Endothelial cell of umbilical vein (primary cell): ENCODE measurements at regions not wholly inside any gene's neighbourhood (a gene's known extent, or its start where the extent isn't known, plus 50 kb on each side); places are given as distances from the start of the nearest gene placed in this dataset.

ENCODE experiments used
- BruUV-seq: library from RNA; stranded (reverse); fragments of 400-500 nt; replicated peaks from 2 replicates; lab custom pipeline; 2021; lab: Mats Ljungman, UMichigan
- CTCF ChIA-PET: fragments of 300-600, 350-600 bp; sonication (Branson Sonifier 250); formaldehyde crosslinking; loops from one replicate; lab custom pipeline; 2021; ENCODE audit warnings: antibody characterized with exemption, inconsistent platforms; lab: Charles Lee
- POLR2A ChIA-PET: fragments of 300-600, 350-600 bp; sonication (Branson Sonifier 250); formaldehyde crosslinking; loops from one replicate; lab custom pipeline; 2021; ENCODE audit warnings: antibody characterized with exemption, inconsistent platforms; lab: Charles Lee
- DNase-seq: peaks from one replicate; pipeline ENCODE4 v3.0.0-alpha.2; 2011; ENCODE audit warnings: low read depth, low spot score
- FAIRE-seq: peaks from 2 replicates; lab custom pipeline; 2011; peaks lifted over from hg19 to GRCh38; lab: Jason Lieb, UNC
- H2AFZ ChIP-seq: 2 replicates; pipeline ENCODE4 v1.6.0; 2012; ENCODE audit warnings: low read depth, low read length, control low read depth, inconsistent platforms
- H3K27ac ChIP-seq: 2 replicates; pipeline ENCODE4 v1.5.1; 2011; ENCODE audit warnings: low read depth, mild to moderate bottlenecking, control low read depth, low read length, moderate library complexity; ENCODE audit not compliant: insufficient read depth
- H3K27me3 ChIP-seq, 2 experiments: 2 replicates each; pipeline versions ENCODE4 v1.6.0 to v1.6.1; 2011; ENCODE audit warnings: low read length in 2 of 2, mixed read lengths in 1 of 2; ENCODE audit not compliant: control insufficient read depth in 2 of 2, insufficient read depth in 2 of 2
- H3K36me3 ChIP-seq, 2 experiments: 2 replicates in 1 of 2; 3 replicates in 1 of 2; pipeline ENCODE4 v1.5.1; 2011; ENCODE audit warnings: low read length in 2 of 2, mild to moderate bottlenecking in 1 of 2, moderate library complexity in 1 of 2; ENCODE audit not compliant: control insufficient read depth in 2 of 2, insufficient read depth in 2 of 2; ENCODE audit errors: extremely low read depth in 1 of 2
- H3K4me1 ChIP-seq: 3 replicates; pipeline ENCODE4 v1.5.1; 2011; ENCODE audit warnings: mild to moderate bottlenecking, low read length; ENCODE audit not compliant: control insufficient read depth, insufficient read depth; ENCODE audit errors: extremely low read depth
- H3K4me2 ChIP-seq: 2 replicates; pipeline ENCODE4 v1.6.1; 2011; ENCODE audit warnings: low read length, control low read depth, mixed read lengths; ENCODE audit not compliant: insufficient read depth
- H3K4me3 ChIP-seq, 3 experiments: fragments of 200-600 bp in 1 of 3; sonication (generic), shearing (Covaris generic) in 1 of 3; replicated peaks in 1 of 3; 2 replicates each; pipeline ENCODE4 v1.5.1; 2011 to 2016; ENCODE audit warnings: control low read depth in 3 of 3, low read length in 3 of 3, mild to moderate bottlenecking in 2 of 3, inconsistent platforms in 1 of 3, low read depth in 1 of 3, moderate library complexity in 1 of 3; ENCODE audit not compliant: insufficient read depth in 1 of 3
- H3K79me2 ChIP-seq: 2 replicates; pipeline ENCODE4 v1.6.0; 2012; ENCODE audit warnings: low read length, inconsistent platforms; ENCODE audit not compliant: control insufficient read depth, insufficient read depth
- H3K9ac ChIP-seq: replicated peaks from 2 replicates; pipeline ENCODE3; 2011; ENCODE audit warnings: low read length, control low read depth; ENCODE audit not compliant: insufficient read depth; ENCODE audit errors: extremely low read depth
- H3K9me1 ChIP-seq: replicated peaks from 3 replicates; pipeline ENCODE4 v1.6.0; 2011; ENCODE audit warnings: mild to moderate bottlenecking, low read length; ENCODE audit not compliant: control insufficient read depth, insufficient read depth; ENCODE audit errors: extremely low read depth
- H3K9me3 ChIP-seq: replicated peaks from 2 replicates; pipeline ENCODE4 v1.5.1; 2012; ENCODE audit warnings: low read length, inconsistent platforms; ENCODE audit not compliant: control insufficient read depth, insufficient read depth
- H4K20me1 ChIP-seq: replicated peaks from 2 replicates; pipeline ENCODE3; 2011; ENCODE audit warnings: mild to moderate bottlenecking, low read length; ENCODE audit not compliant: control insufficient read depth, insufficient read depth; ENCODE audit errors: extremely low read depth
- CTCF ChIP-seq, 2 donors: IDR thresholded peaks; 1 replicate in 1 of 2; 2 replicates in 1 of 2; pipeline ENCODE4 v1.5.1; 2011; ENCODE audit warnings: low read length in 2 of 2, mild to moderate bottlenecking in 2 of 2, moderate library complexity in 2 of 2, control low read depth in 1 of 2, inconsistent platforms in 1 of 2, low read depth in 1 of 2; ENCODE audit not compliant: insufficient read depth in 1 of 2; ENCODE audit errors: extremely low read depth in 1 of 2
- EZH2 ChIP-seq: IDR thresholded peaks from 2 replicates; pipeline ENCODE4 v1.6.1; 2012; ENCODE audit warnings: borderline replicate concordance, low read depth, mild to moderate bottlenecking, moderate library complexity, low read length, inconsistent platforms; ENCODE audit not compliant: severe bottlenecking
- FOS ChIP-seq: IDR thresholded peaks from 2 replicates; pipeline ENCODE4 v1.6.1; 2011; ENCODE audit warnings: mild to moderate bottlenecking, low read length, moderate library complexity, borderline replicate concordance; ENCODE audit not compliant: insufficient read depth
- GATA2 ChIP-seq: IDR thresholded peaks from 2 replicates; pipeline ENCODE4 v1.7.0; 2011; ENCODE audit warnings: low read depth, mild to moderate bottlenecking, moderate library complexity, mixed read lengths, low read length; ENCODE audit not compliant: insufficient read length, insufficient read depth
- JUN ChIP-seq: IDR thresholded peaks from 2 replicates; pipeline ENCODE4 v1.6.1; 2011; ENCODE audit warnings: borderline replicate concordance, low read depth; ENCODE audit not compliant: insufficient read length, insufficient read depth
- MAX ChIP-seq: IDR thresholded peaks from 2 replicates; pipeline ENCODE4 v1.6.1; 2011; ENCODE audit not compliant: insufficient read depth, insufficient read length
- MYC ChIP-seq: IDR thresholded peaks from one replicate; pipeline ENCODE4 v1.6.1; 2011; ENCODE audit warnings: mild to moderate bottlenecking, low read depth, low read length
- POLR2A ChIP-seq: IDR thresholded peaks from 2 replicates; pipeline ENCODE4 v1.6.1; 2012; ENCODE audit warnings: low read depth, mild to moderate bottlenecking, control low read depth, low read length
- POLR2AphosphoS5 ChIP-seq: IDR thresholded peaks from 2 replicates; pipeline ENCODE4 v1.6.1; 2012; ENCODE audit warnings: low read depth, mild to moderate bottlenecking, control low read depth, low read length, moderate library complexity; ENCODE audit not compliant: insufficient read depth
- dilution Hi-C: fragments of 300-500 bp; cut with MboI; formaldehyde crosslinking; loops from one replicate; pipeline ENCODE4 v1.15.0; 2019; ENCODE audit warnings: low sequenced_read_pairs; ENCODE audit not compliant: extremely low pct_ligation_motif_present
- intact Hi-C: fragments of 100-400 bp; cut with micrococcal nuclease; formaldehyde crosslinking; loops from one replicate; pipeline ENCODE4 v1.10.0; 2022

GRCh38 chr14:40847480-40847879 is 759.2 kb upstream of the LRFN5 start:
- H3K27ac ChIP-seq = no peak overlapping the region
- TF ChIP-seq CTCF (IDR thresholded peaks at IDR 0.05; ENCODE audit: extremely low read depth in 1 of 2, insufficient read depth in 1 of 2, low read depth in 1 of 2, low read length in 2 of 2) = no peak
- TF ChIP-seq POLR2AphosphoS5 = no peak
- no peak for TF ChIP-seq FOS
- TF ChIP-seq MAX = no peak
- no peak for TF ChIP-seq GATA2
- TF ChIP-seq POLR2A = no peak
- no peaks in the 10 kb centered on the region for H3K9me1 ChIP-seq
- no TSS peak for BruUV-seq
- no peak overlapping the region for H3K9ac ChIP-seq
- H3K4me3 ChIP-seq = no peak overlapping the region
- intact Hi-C loops (no loop called here), dilution Hi-C loops (no loop called here)
- no peaks in the 10 kb centered on the region for H3K36me3 ChIP-seq
- no peaks in the 10 kb centered on the region for H3K79me2 ChIP-seq
- H3K4me2 ChIP-seq = no peak overlapping the region
- no peak overlapping the region for H2AFZ ChIP-seq
- POLR2A ChIA-PET = no interaction called here
- CTCF ChIA-PET = no interaction called here
- H3K27me3 ChIP-seq = no peaks in the 10 kb centered on the region
- FAIRE-seq = no peak
- DNase-seq = no peak
- no peaks in the 10 kb centered on the region for H4K20me1 ChIP-seq
- no peaks in the 10 kb centered on the region for H3K4me1 ChIP-seq
- H3K9me3 ChIP-seq = no peaks in the 10 kb centered on the region

- Histone ChIP-seq H3K27me3 (no peaks in the 10 kb centered on the region), H3K36me3 (no peaks in the 10 kb centered on the region), H3K9me1 (no peaks in the 10 kb centered on the region), H3K9ac (no peak overlapping the region), H3K9me3 (no peaks in the 10 kb centered on the region), H3K4me3 (no peak overlapping the region), H3K4me1 (no peaks in the 10 kb centered on the region), H3K79me2 (no peaks in the 10 kb centered on the region), H3K27ac (no peak overlapping the region), H3K4me2 (no peak overlapping the region), H4K20me1 (no peaks in the 10 kb centered on the region), H2AFZ (no peak overlapping the region)
- CTCF ChIA-PET = no interaction called here
- dilution Hi-C loops (no loop called here), intact Hi-C loops (no loop called here)
- POLR2A ChIA-PET = no interaction called here
- DNase-seq (no peak), FAIRE-seq (no peak)
- TF ChIP-seq POLR2AphosphoS5 (no peak), MYC (no peak), CTCF (IDR thresholded peaks at IDR 0.05; ENCODE audit: extremely low read depth in 1 of 2, insufficient read depth in 1 of 2, low read depth in 1 of 2, low read length in 2 of 2) (no peak), JUN (no peak), FOS (no peak), EZH2 (no peak), MAX (no peak), POLR2A (no peak), GATA2 (no peak)
- BruUV-seq = no TSS peak
Observed at GRCh38 chr14:40842816-40843215, 763.9 kb upstream of the LRFN5 start.
